Stomach smooth muscle (tissue), 2 donors: ENCODE measurements at regions not wholly inside any gene's neighbourhood (a gene's known extent, or its start where the extent isn't known, plus 50 kb on each side); places are given as distances from the start of the nearest gene placed in this dataset.

Experiments
- H3K27ac ChIP-seq: one replicate; pipeline ENCODE4 v1.7.0; 2013; ENCODE audit warnings: mild to moderate bottlenecking, low read length, inconsistent platforms
- H3K27me3 ChIP-seq, 2 donors: one replicate each; pipeline ENCODE4 v1.7.0; 2013; ENCODE audit warnings: low read length in 2 of 2; ENCODE audit not compliant: insufficient read depth in 2 of 2, control insufficient read depth in 1 of 2
- H3K36me3 ChIP-seq, 2 donors: one replicate each; pipeline ENCODE4 v1.7.0; 2013; ENCODE audit warnings: low read length in 2 of 2; ENCODE audit not compliant: control insufficient read depth in 2 of 2, insufficient read depth in 2 of 2
- H3K4me1 ChIP-seq: one replicate; pipeline ENCODE4 v1.7.0; 2013; ENCODE audit warnings: low read length; ENCODE audit not compliant: control insufficient read depth, insufficient read depth
- H3K4me3 ChIP-seq, 2 donors: one replicate each; pipeline ENCODE4 v1.7.0; 2013; ENCODE audit warnings: low read length in 2 of 2
- H3K9ac ChIP-seq, 2 donors: one replicate each; pipeline ENCODE4 v1.7.0; 2013; ENCODE audit warnings: low read length in 2 of 2, mild to moderate bottlenecking in 1 of 2
- H3K9me3 ChIP-seq, 2 donors: one replicate each; pipeline ENCODE4 v1.7.0; 2013; ENCODE audit warnings: low read length in 2 of 2; ENCODE audit not compliant: control insufficient read depth in 2 of 2
- donor health status: healthy.
- donor health status: Pancreatic carcinoma.

DNA sequence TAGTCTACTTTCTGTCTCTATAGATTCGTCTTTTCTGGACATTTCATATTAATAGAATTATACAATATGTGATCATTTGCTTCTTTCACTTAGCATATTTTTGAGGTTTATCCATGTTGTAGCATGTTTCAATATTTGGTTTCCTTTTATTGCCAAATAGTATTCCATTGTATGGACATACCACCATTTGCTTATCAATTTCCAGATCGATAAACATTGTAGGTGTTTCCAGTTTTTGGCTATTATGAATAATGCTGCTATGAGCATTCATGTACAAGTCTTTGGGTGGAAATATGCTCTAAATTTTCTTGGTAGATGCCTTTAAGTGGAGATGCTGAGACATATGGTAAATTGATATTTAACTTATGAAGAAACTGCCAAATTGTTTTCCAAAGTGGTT, 114.1 kb downstream of the RND3 start:
- no peaks in the 10 kb centered on the region for H3K27me3 ChIP-seq
- H3K4me1 ChIP-seq = no peaks in the 10 kb centered on the region
- no peaks in the 10 kb centered on the region for H3K9me3 ChIP-seq
- no peak overlapping the region for H3K27ac ChIP-seq
- H3K36me3 ChIP-seq = no peaks in the 10 kb centered on the region
- H3K4me3 ChIP-seq = no peak overlapping the region
- H3K9ac ChIP-seq = no peak overlapping the region

GRCh38 chr2:150371044-150371818, 116.2 kb downstream of the RND3 start:
- H3K9ac ChIP-seq = no peak overlapping the region
- no peak overlapping the region for H3K27ac ChIP-seq
- no peak overlapping the region for H3K4me3 ChIP-seq
- no peaks in the 10 kb centered on the region for H3K4me1 ChIP-seq
- H3K27me3 ChIP-seq = no peaks in the 10 kb centered on the region
- H3K36me3 ChIP-seq = no peaks in the 10 kb centered on the region
- no peaks in the 10 kb centered on the region for H3K9me3 ChIP-seq

DNA sequence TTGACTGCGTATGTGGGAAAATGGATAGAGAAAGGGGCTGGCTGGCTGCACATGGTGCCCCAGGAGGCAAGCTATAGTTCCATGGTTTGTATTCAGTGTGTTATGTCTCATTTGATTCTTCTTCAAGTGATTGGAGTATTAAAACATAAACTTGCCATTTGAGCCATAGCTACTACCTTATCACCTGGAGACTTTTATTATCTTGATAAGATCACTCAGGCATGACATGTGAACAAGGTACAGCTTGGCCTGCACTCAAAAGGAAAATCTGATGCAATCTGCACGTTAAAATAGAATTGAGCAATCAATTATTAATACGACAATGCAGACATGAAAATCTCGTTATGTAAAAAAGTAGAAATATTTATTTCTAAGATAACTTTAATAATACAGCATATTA, 116.9 kb downstream of the RND3 start:
- Histone ChIP-seq H3K4me3 (no peak overlapping the region), H3K4me1 (no peaks in the 10 kb centered on the region), H3K27ac (no peak overlapping the region), H3K27me3 (no peaks in the 10 kb centered on the region), H3K9me3 (no peaks in the 10 kb centered on the region), H3K9ac (no peak overlapping the region), H3K36me3 (no peaks in the 10 kb centered on the region)

GRCh38 chr2:150369862-150370261, 117.6 kb downstream of the RND3 start:
- no peaks in the 10 kb centered on the region for H3K4me1 ChIP-seq
- H3K9ac ChIP-seq = no peak overlapping the region
- H3K27me3 ChIP-seq = no peaks in the 10 kb centered on the region
- no peaks in the 10 kb centered on the region for H3K36me3 ChIP-seq
- H3K4me3 ChIP-seq = no peak overlapping the region
- H3K27ac ChIP-seq = no peak overlapping the region
- no peaks in the 10 kb centered on the region for H3K9me3 ChIP-seq

DNA sequence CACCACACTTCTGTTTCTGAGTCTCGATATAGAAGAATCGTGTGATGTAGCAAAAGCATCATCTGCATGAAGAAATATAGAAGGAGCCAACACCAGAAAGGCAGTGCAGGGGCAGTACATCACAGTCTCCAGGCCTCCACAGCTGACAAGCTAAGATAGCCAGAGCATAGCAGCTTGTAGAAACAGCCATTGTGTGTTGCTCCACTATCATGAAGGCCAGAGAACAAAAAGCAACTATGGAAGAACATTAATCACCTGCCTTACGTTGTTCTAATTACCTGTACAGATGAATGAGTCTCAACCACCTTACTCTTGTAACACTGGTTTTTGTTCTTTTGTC, 129.0 kb downstream of the RND3 start:
- Histone ChIP-seq H3K27ac (no peak overlapping the region), H3K4me1 (no peaks in the 10 kb centered on the region), H3K36me3 (no peaks in the 10 kb centered on the region), H3K4me3 (no peak overlapping the region), H3K9me3 (no peaks in the 10 kb centered on the region), H3K27me3 (no peaks in the 10 kb centered on the region), H3K9ac (no peak overlapping the region)

GRCh38 chr2:150357770-150358467, 129.5 kb downstream of the RND3 start:
- no peak overlapping the region for H3K4me3 ChIP-seq
- H3K27ac ChIP-seq = no peak overlapping the region
- H3K27me3 ChIP-seq = no peaks in the 10 kb centered on the region

DNA sequence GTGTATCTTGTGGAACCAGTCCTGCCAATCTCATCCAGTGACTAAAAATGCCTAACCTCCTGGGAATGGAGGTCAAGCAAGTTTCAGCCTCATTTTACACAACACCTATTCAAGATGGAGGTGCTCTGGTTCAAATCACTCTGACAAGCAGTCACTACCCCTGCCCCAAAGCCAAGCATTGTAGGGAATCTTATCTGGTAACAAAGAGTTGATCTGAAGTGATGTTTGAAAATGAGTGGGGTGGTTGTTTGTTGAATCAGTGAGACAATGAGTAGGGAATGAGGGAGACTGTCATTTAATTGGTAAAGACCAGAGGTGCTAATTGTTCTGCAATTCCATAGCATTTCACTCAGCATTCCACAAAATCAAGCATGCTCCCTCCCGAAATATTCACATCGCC, 132.0 kb downstream of the RND3 start:
- no peak overlapping the region for H3K27ac ChIP-seq
- H3K27me3 ChIP-seq = no peaks in the 10 kb centered on the region
- no peak overlapping the region for H3K9ac ChIP-seq
- H3K36me3 ChIP-seq = no peaks in the 10 kb centered on the region
- no peaks in the 10 kb centered on the region for H3K9me3 ChIP-seq
- H3K4me3 ChIP-seq = no peak overlapping the region
- no peaks in the 10 kb centered on the region for H3K4me1 ChIP-seq

More at GRCh38 chr2:150357770-150358467, 129.5 kb downstream of the RND3 start:
- H3K4me1 ChIP-seq = no peaks in the 10 kb centered on the region
- no peaks in the 10 kb centered on the region for H3K9me3 ChIP-seq
- H3K9ac ChIP-seq = no peak overlapping the region
- no peaks in the 10 kb centered on the region for H3K36me3 ChIP-seq

DNA sequence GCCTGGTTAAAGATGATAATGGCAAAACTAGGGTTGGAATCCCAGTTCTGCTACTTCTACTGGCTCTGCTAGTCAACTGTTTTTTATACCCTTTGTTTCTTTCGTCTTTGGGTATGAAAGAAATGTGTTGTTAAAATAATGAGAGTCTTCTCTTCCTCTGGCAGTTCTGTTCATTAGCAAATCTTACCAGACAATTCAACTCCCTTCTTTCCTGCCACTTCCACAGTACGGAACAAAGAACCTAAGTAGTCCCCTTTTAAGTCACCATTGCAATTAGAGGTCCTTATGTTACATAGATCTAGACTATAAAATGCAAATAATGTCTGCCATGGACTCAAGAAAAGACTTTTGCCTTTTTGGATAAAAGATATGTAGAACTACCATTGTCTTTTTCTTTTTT, 134.1 kb downstream of the RND3 start:
- Histone ChIP-seq H3K27ac (no peak overlapping the region), H3K27me3 (no peaks in the 10 kb centered on the region), H3K36me3 (no peaks in the 10 kb centered on the region), H3K4me3 (no peak overlapping the region), H3K9ac (no peak overlapping the region), H3K4me1 (no peaks in the 10 kb centered on the region), H3K9me3 (no peaks in the 10 kb centered on the region)

GRCh38 chr2:150351922-150352321, 135.5 kb downstream of the RND3 start:
- no peaks in the 10 kb centered on the region for H3K27me3 ChIP-seq
- H3K27ac ChIP-seq = no peak overlapping the region
- H3K4me3 ChIP-seq = no peak overlapping the region
- no peaks in the 10 kb centered on the region for H3K9me3 ChIP-seq
- no peaks in the 10 kb centered on the region for H3K4me1 ChIP-seq
- no peaks in the 10 kb centered on the region for H3K36me3 ChIP-seq
- no peak overlapping the region for H3K9ac ChIP-seq

DNA sequence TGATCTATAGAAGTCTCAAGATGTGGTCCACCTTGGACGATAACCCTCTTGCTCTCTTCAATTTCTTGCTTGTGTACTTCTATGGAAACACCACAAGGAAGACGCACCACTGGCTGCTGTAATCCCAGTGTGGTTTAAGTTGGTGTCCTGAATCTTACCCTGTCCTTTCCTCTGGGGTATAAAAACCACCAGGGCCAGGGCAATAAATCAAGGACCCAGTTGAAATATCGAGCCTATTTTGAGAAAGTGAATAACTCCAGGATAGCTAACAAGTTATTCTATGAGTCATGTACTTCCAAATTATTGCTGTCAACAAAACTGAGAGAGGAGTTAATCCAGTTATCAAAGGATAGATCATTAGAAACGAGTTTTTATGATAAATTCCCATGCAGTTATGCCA, 137.0 kb downstream of the RND3 start:
- H3K9ac ChIP-seq = no peak overlapping the region
- no peaks in the 10 kb centered on the region for H3K9me3 ChIP-seq
- no peaks in the 10 kb centered on the region for H3K4me1 ChIP-seq
- no peaks in the 10 kb centered on the region for H3K36me3 ChIP-seq
- H3K27ac ChIP-seq = no peak overlapping the region
- no peak overlapping the region for H3K4me3 ChIP-seq
- H3K27me3 ChIP-seq = no peaks in the 10 kb centered on the region

- Histone ChIP-seq H3K4me3 (no peak overlapping the region), H3K9ac (no peak overlapping the region), H3K36me3 (no peaks in the 10 kb centered on the region), H3K27ac (no peak overlapping the region), H3K4me1 (no peaks in the 10 kb centered on the region), H3K27me3 (no peaks in the 10 kb centered on the region), H3K9me3 (no peaks in the 10 kb centered on the region)
These were observed 140.7 kb downstream of the RND3 start for GRCh38 chr2:150346806-150347205.
